SK-N-SH treated with all-trans-retinoic acid at 6 μM for 48 hours (cell line): ENCODE measurements at regions not wholly inside any gene's neighbourhood (a gene's known extent, or its start where the extent isn't known, plus 50 kb on each side); places are given as distances from the start of the nearest gene placed in this dataset.

Experiments used
- ATAC-seq: fragments of 200-7000 bp; cut with Tn5 transposase; 3 replicates; pipeline ENCODE4 v1.9.1; 2020; ENCODE audit warnings: mild to moderate bottlenecking, moderate library complexity
- ARNTL ChIP-seq: fragments of 450-650 bp; formaldehyde crosslinking; IDR thresholded peaks from 2 replicates; pipeline ENCODE4 v1.5.0; 2020; ENCODE audit warnings: low read depth, mild to moderate bottlenecking, moderate library complexity, borderline replicate concordance
- BACH2 ChIP-seq: fragments of 250-450 bp; sonication (Bioruptor Pico); IDR thresholded peaks from 2 replicates; pipeline ENCODE4 v1.9.0; 2021; ENCODE audit warnings: mild to moderate bottlenecking, borderline replicate concordance
- CSDC2 ChIP-seq: fragments of 250-450 bp; sonication (Bioruptor Pico); IDR thresholded peaks from 2 replicates; pipeline ENCODE4 v1.5.0; 2020; ENCODE audit warnings: mild to moderate bottlenecking, moderate library complexity
- ESRRG ChIP-seq: fragments of 250-450 bp; sonication (Bioruptor Pico); IDR thresholded peaks from 2 replicates; pipeline ENCODE4 v1.6.1; 2021; ENCODE audit warnings: mild to moderate bottlenecking
- GLIS3 ChIP-seq: fragments of 250-450 bp; sonication (Bioruptor Pico); IDR thresholded peaks from 2 replicates; pipeline ENCODE4 v1.5.0; 2020; ENCODE audit warnings: mild to moderate bottlenecking, moderate library complexity
- ISL1 ChIP-seq: fragments of 250-450 bp; sonication (Bioruptor Pico); IDR thresholded peaks from 2 replicates; pipeline ENCODE4 v2.1.2; 2022; ENCODE audit warnings: mild to moderate bottlenecking, moderate library complexity
- OSR1 ChIP-seq: fragments of 250-450 bp; sonication (Bioruptor Pico); IDR thresholded peaks from 2 replicates; pipeline ENCODE4 v1.8.0; 2022; ENCODE audit warnings: moderate library complexity, mild to moderate bottlenecking, inconsistent platforms
- PPARA ChIP-seq: fragments of 250-450 bp; sonication (Bioruptor Pico); IDR thresholded peaks from 2 replicates; pipeline ENCODE4 v1.5.0; 2020; ENCODE audit warnings: mild to moderate bottlenecking, borderline replicate concordance
- RARB ChIP-seq: fragments of 250-450 bp; sonication (Bioruptor Pico); IDR thresholded peaks from 2 replicates; pipeline ENCODE4 v1.8.0; 2021; ENCODE audit warnings: mild to moderate bottlenecking, moderate library complexity
- SNAI2 ChIP-seq: fragments of 250-450 bp; sonication (Bioruptor Pico); IDR thresholded peaks from 2 replicates; pipeline ENCODE4 v1.5.0; 2020; ENCODE audit warnings: mild to moderate bottlenecking, moderate library complexity
- TSHZ2 ChIP-seq: fragments of 250-450 bp; sonication (Bioruptor Pico); IDR thresholded peaks from 2 replicates; pipeline ENCODE4 v1.5.0; 2020; ENCODE audit warnings: mild to moderate bottlenecking, moderate library complexity
- ZC3H10 ChIP-seq: fragments of 250-450 bp; sonication (Bioruptor Pico); IDR thresholded peaks from 2 replicates; pipeline ENCODE4 v1.5.1; 2021; ENCODE audit warnings: mild to moderate bottlenecking, moderate library complexity
- ZFP30 ChIP-seq: fragments of 450-650 bp; formaldehyde crosslinking; IDR thresholded peaks from 2 replicates; pipeline ENCODE4 v1.5.0; 2022; ENCODE audit warnings: mild to moderate bottlenecking, moderate library complexity
- ZNF565 ChIP-seq: fragments of 450-650 bp; formaldehyde crosslinking; conservative IDR thresholded peaks from 2 replicates; pipeline ENCODE4 v1.5.0; 2020; ENCODE audit warnings: low read depth, mild to moderate bottlenecking, moderate library complexity
- ZNF70 ChIP-seq: fragments of 450-650 bp; formaldehyde crosslinking; IDR thresholded peaks from 2 replicates; pipeline ENCODE4 v1.5.0; 2020; ENCODE audit warnings: mild to moderate bottlenecking, moderate library complexity
- ZNF8 ChIP-seq: fragments of 450-650 bp; formaldehyde crosslinking; IDR thresholded peaks from 2 replicates; pipeline ENCODE4 v1.5.0; 2020; ENCODE audit warnings: mild to moderate bottlenecking, moderate library complexity
- TF ChIP-seq, protein P1 (sequence below): fragments of 250-450 bp; sonication (Bioruptor Pico); IDR thresholded peaks from 2 replicates; pipeline ENCODE4 v1.8.0; 2020; ENCODE audit warnings: mild to moderate bottlenecking, moderate library complexity, borderline replicate concordance
- TF ChIP-seq, protein P2 (sequence below): fragments of 250-450 bp; sonication (Bioruptor Pico); IDR thresholded peaks from 2 replicates; pipeline ENCODE4 v1.5.1; 2021; ENCODE audit warnings: mild to moderate bottlenecking, moderate library complexity

DNA sequence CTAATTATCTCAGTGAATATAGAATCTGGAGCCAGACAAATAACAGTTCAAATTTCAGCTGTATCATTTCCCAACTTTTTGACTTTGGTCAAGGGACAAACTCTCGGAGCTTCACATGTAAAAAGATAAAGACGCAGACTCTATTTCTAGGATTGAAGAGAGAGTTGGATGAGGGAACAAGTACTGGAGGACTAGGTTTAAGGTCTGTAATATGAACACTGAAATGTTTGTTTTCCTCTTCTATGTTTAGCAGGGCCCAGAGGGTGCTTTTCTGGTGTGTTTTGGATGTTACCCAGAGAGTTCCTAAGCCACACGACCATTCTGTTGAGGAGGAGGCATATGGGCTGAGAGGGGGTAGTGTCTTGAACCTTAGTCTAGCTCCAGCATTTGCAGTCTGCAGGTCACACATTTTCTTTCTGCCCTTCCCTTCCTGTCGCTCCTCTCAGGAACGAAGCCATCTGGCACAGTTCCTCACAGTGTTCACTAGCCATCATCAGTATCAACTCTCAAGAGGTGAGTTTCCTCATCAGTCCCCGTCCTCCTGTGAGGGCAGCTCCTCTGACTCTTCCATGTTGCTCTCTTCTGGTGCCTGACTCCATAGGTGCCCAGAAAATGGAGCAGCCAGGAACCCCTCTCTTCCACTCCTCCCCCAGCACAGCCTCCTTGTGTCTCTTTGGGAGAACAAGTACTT lies 250.1 kb downstream of the SQOR start (continued):
- TF ChIP-seq, protein P1, sequence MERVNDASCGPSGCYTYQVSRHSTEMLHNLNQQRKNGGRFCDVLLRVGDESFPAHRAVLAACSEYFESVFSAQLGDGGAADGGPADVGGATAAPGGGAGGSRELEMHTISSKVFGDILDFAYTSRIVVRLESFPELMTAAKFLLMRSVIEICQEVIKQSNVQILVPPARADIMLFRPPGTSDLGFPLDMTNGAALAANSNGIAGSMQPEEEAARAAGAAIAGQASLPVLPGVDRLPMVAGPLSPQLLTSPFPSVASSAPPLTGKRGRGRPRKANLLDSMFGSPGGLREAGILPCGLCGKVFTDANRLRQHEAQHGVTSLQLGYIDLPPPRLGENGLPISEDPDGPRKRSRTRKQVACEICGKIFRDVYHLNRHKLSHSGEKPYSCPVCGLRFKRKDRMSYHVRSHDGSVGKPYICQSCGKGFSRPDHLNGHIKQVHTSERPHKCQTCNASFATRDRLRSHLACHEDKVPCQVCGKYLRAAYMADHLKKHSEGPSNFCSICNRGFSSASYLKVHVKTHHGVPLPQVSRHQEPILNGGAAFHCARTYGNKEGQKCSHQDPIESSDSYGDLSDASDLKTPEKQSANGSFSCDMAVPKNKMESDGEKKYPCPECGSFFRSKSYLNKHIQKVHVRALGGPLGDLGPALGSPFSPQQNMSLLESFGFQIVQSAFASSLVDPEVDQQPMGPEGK (CRISPR knock-in tag): no peak
- TF ChIP-seq, all 23 proteins: peak for 0

GRCh38 chr15:45885801-45886200 lies 251.0 kb downstream of the SQOR start:
- no peak for TF ChIP-seq SNAI2 (CRISPR knock-in tag)
- TF ChIP-seq ZNF70 (CRISPR knock-in tag): no peak
- TF ChIP-seq TSHZ2 (CRISPR knock-in tag): no peak
- no peak for TF ChIP-seq BACH2 (CRISPR knock-in tag)
- TF ChIP-seq PPARA (CRISPR knock-in tag): no peak
- no peak for TF ChIP-seq ZNF565 (CRISPR knock-in tag)
- no peak for ATAC-seq

GRCh38 chr15:45891766-45892165 lies 256.9 kb downstream of the SQOR start:
- TF ChIP-seq, protein P2, sequence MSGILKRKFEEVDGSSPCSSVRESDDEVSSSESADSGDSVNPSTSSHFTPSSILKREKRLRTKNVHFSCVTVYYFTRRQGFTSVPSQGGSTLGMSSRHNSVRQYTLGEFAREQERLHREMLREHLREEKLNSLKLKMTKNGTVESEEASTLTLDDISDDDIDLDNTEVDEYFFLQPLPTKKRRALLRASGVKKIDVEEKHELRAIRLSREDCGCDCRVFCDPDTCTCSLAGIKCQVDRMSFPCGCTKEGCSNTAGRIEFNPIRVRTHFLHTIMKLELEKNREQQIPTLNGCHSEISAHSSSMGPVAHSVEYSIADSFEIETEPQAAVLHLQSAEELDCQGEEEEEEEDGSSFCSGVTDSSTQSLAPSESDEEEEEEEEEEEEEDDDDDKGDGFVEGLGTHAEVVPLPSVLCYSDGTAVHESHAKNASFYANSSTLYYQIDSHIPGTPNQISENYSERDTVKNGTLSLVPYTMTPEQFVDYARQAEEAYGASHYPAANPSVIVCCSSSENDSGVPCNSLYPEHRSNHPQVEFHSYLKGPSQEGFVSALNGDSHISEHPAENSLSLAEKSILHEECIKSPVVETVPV (CRISPR knock-in tag): no peak
- no peak for TF ChIP-seq RARB (CRISPR knock-in tag)
- no peak for TF ChIP-seq ARNTL (CRISPR knock-in tag)
- TF ChIP-seq SNAI2 (CRISPR knock-in tag): no peak
- TF ChIP-seq ZC3H10 (CRISPR knock-in tag): no peak
- no peak for TF ChIP-seq ZNF70 (CRISPR knock-in tag)
- no peak for TF ChIP-seq ZNF8 (CRISPR knock-in tag)
- no peak for TF ChIP-seq OSR1 (CRISPR knock-in tag)
- TF ChIP-seq CSDC2 (CRISPR knock-in tag): no peak
- no peak for TF ChIP-seq GLIS3
- no peak for TF ChIP-seq ISL1 (CRISPR knock-in tag)
- no peak for TF ChIP-seq ZFP30 (CRISPR knock-in tag)
- TF ChIP-seq ESRRG (CRISPR knock-in tag): no peak
- no peak for ATAC-seq

DNA sequence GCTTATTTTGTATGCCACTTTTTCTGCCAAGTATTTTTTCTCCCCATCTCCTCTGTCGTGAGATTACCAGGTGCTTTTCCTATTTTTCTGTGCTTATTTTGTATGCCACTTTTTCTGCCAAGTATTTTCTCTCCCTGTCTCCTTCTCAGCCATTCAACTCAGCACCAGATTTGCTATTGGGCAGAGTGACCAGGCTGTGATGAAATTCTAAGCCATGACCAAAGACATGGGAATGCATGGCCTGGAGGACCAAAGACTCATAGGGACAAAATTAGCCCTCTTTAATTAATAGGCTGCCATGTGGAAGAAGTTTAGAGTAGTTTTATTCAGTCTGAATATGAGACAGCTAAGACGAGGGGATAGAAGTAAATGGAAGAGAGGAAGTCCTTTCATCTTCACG lies 257.4 kb downstream of the SQOR start:
- TF ChIP-seq RARB (CRISPR knock-in tag): no peak
- no peak for TF ChIP-seq ARNTL (CRISPR knock-in tag)
- no peak for TF ChIP-seq PPARA (CRISPR knock-in tag)
- TF ChIP-seq ZC3H10 (CRISPR knock-in tag): no peak
- TF ChIP-seq, all 23 proteins: peak for 0
- ATAC-seq: no peak

DNA sequence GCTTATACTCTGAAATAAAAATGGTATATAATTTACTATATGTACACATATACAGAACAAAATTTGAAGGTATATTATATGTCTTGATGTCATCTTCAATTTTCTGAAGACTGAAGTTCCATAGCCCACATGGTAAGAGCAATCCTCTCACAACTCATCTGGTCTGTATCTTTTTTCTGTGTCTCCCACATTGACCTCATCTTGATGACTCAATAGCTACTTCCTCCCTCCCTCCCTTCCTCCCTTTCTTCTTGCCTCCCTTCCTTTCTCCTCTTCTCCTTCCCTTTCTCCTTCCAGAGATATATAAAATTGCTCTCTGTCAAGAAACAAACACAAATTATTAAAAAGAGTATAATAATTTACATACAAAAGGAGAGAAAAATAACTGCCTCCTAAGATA lies 268.5 kb downstream of the SQOR start:
- TF ChIP-seq, protein P1 (CRISPR knock-in tag): no peak
- TF ChIP-seq ISL1 (CRISPR knock-in tag) (no peak), OSR1 (CRISPR knock-in tag) (no peak), PPARA (CRISPR knock-in tag) (no peak), ZC3H10 (CRISPR knock-in tag) (no peak), SNAI2 (CRISPR knock-in tag) (no peak), ZNF70 (CRISPR knock-in tag) (no peak), TSHZ2 (CRISPR knock-in tag) (no peak), ARNTL (CRISPR knock-in tag) (no peak)
- no peak for ATAC-seq
